ENCODE measurements at regions not wholly inside any gene's neighbourhood (a gene's known extent, or its start where the extent isn't known, plus 50 kb on each side); places are given as distances from the start of the nearest gene placed in this dataset.

DNA sequence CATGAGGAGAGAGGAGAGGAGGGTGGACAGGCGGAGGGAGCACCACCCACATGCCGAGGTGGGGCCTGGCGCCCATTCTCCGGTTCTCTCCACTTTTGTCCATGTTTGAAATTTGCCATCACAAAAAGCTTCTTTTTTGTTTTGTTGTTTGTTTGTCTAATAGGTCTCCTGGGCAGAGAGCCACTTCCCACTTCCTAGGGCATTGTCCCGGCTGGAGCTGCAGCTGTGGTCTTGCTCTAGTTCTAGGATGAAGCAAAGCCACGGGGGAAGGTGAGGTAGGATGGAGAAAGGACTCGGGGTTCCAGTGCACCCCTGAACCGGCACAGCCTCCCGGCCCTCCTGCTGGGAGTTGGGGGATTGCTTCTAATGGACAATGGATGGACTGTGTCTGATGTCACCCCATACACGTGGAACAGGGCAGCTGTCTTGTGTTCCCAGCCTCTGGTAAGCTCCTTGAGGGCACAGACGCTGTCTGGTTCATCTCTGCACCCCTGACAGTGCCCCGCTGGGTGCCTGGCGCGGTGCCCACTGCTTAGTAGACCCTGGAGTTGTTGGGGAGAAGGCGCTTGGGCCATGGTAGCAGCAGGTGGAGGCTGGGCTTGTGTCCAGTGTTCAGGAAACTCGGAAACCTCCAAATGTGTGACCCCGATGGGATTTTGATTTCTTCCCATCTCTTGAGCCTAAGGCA, 278.4 kb downstream of the NDUFA10 start:
- TF ChIP-seq, protein P1, sequence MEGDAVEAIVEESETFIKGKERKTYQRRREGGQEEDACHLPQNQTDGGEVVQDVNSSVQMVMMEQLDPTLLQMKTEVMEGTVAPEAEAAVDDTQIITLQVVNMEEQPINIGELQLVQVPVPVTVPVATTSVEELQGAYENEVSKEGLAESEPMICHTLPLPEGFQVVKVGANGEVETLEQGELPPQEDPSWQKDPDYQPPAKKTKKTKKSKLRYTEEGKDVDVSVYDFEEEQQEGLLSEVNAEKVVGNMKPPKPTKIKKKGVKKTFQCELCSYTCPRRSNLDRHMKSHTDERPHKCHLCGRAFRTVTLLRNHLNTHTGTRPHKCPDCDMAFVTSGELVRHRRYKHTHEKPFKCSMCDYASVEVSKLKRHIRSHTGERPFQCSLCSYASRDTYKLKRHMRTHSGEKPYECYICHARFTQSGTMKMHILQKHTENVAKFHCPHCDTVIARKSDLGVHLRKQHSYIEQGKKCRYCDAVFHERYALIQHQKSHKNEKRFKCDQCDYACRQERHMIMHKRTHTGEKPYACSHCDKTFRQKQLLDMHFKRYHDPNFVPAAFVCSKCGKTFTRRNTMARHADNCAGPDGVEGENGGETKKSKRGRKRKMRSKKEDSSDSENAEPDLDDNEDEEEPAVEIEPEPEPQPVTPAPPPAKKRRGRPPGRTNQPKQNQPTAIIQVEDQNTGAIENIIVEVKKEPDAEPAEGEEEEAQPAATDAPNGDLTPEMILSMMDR (IDR thresholded peaks at IDR 0.05) = no peak
- TF ChIP-seq EZH2 (IDR thresholded peaks at IDR 0.05) = no peak

All from neural progenitor cell (in vitro differentiated cells).